ENCODE measurements at regions not wholly inside any gene's neighbourhood (a gene's known extent, or its start where the extent isn't known, plus 50 kb on each side); places are given as distances from the start of the nearest gene placed in this dataset.

GRCh38 chr1:201589186-201589585 lies 50.3 kb downstream of the NAV1 start:
- DNase-seq: no peak

GRCh38 chr1:201590474-201590873 lies 51.5 kb downstream of the NAV1 start:
- no peak for DNase-seq

GRCh38 chr1:201591348-201591747 lies 52.4 kb downstream of the NAV1 start:
- DNase-seq: no peak

GRCh38 chr1:201591981-201592380 lies 53.1 kb downstream of the NAV1 start:
- no peak for DNase-seq

GRCh38 chr1:201593200-201593921 lies 54.4 kb downstream of the NAV1 start:
- DNase-seq: no peak

- DNase-seq: peak; percentile 25
Measured at GRCh38 chr1:201594575-201595245, 55.8 kb downstream of the NAV1 start.

GRCh38 chr1:201595381-201595780 lies 56.5 kb downstream of the NAV1 start:
- no peak for DNase-seq

GRCh38 chr1:201596101-201596868 lies 57.4 kb downstream of the NAV1 start:
- DNase-seq: no peak

GRCh38 chr1:201597551-201598230 lies 58.8 kb downstream of the NAV1 start:
- peak; percentile 88 for DNase-seq

- no peak for DNase-seq
Measured at GRCh38 chr1:201598396-201598795, 59.5 kb downstream of the NAV1 start.

- DNase-seq: no peak
Measured at GRCh38 chr1:201598973-201599372, 60.0 kb downstream of the NAV1 start.

- no peak for DNase-seq
Measured at GRCh38 chr1:201599548-201599947, 60.6 kb downstream of the NAV1 start.

- DNase-seq: no peak
Measured at GRCh38 chr1:201602413-201603265, 63.7 kb downstream of the NAV1 start.

GRCh38 chr1:201603613-201604232 lies 64.8 kb downstream of the NAV1 start:
- no peak for DNase-seq

- DNase-seq: no peak
Measured at GRCh38 chr1:201605385-201606010, 66.6 kb downstream of the NAV1 start.

GRCh38 chr1:201606096-201606495 lies 67.2 kb downstream of the NAV1 start:
- DNase-seq: peak; percentile 17

GRCh38 chr1:201606623-201607022 lies 67.7 kb downstream of the NAV1 start:
- DNase-seq: no peak

GRCh38 chr1:201608635-201609395 lies 69.9 kb downstream of the NAV1 start:
- no peak for DNase-seq

- no peak for DNase-seq
Measured at GRCh38 chr1:201609661-201610318, 70.9 kb downstream of the NAV1 start.

- DNase-seq: no peak
Measured at GRCh38 chr1:201610858-201611257, 71.9 kb downstream of the NAV1 start.

All from RPMI8226 (cell line).